ENCODE measurements at regions not wholly inside any gene's neighbourhood (a gene's known extent, or its start where the extent isn't known, plus 50 kb on each side); places are given as distances from the start of the nearest gene placed in this dataset.

- Histone ChIP-seq H3K27ac (ENCODE audit: low read length) (no peak overlapping the region), H3K4me1 (ENCODE audit: control insufficient read depth, insufficient read depth, low read length) (no peaks in the 10 kb centered on the region), H3K4me3 (ENCODE audit: low read depth in 2 of 2, low read length in 2 of 2) (no peak overlapping the region), H3K9me3 (ENCODE audit: control insufficient read depth, insufficient read depth, low read depth, low read length) (no peaks in the 10 kb centered on the region), H3K27me3 (ENCODE audit: control insufficient read depth, insufficient read depth, low read length) (no peaks in the 10 kb centered on the region), H3K36me3 (ENCODE audit: control insufficient read depth, insufficient read depth, low read length) (no peaks in the 10 kb centered on the region)
- no TSS peak for BruUV-seq (replicated peaks)
- ATAC-seq, result no peak
- ChIA-PET CTCF (no interaction called here), POLR2A (no interaction called here)
- TF ChIP-seq TCF7L2 (IDR thresholded peaks at IDR 0.05; ENCODE audit: low read depth, low read length), result no peak
- TF ChIP-seq REST (IDR thresholded peaks at IDR 0.05; ENCODE audit: insufficient read depth in 1 of 2, low read depth in 2 of 2, low read length in 1 of 2), result no peak
- TF ChIP-seq POLR2AphosphoS5 (IDR thresholded peaks at IDR 0.05; ENCODE audit: low read depth, low read length), result no peak
- TF ChIP-seq CTCF (IDR thresholded peaks at IDR 0.05), result no peak
- TF ChIP-seq SIN3A (IDR thresholded peaks at IDR 0.05; ENCODE audit: borderline replicate concordance, insufficient read depth, low read depth, low read length), result no peak
- no peak for DNase-seq (ENCODE audit: low read depth, low spot score)
- in situ Hi-C loops (cut with HindIII; ENCODE audit: low pct_unique_long_range_greater_than_20kb, low sequenced_read_pairs) (no loop called here), intact Hi-C loops (cut with micrococcal nuclease; ENCODE audit: unreplicated experiment) (no loop called here)
These were observed 112.2 kb downstream of the TRIB2 start for GRCh38 chr2:12828980-12829379.

GRCh38 chr2:12831016-12831415, 114.3 kb downstream of the TRIB2 start:
- H3K36me3 ChIP-seq (ENCODE audit: control insufficient read depth, insufficient read depth, low read length), result no peaks in the 10 kb centered on the region
- no peaks in the 10 kb centered on the region for H3K27me3 ChIP-seq (ENCODE audit: control insufficient read depth, insufficient read depth, low read length)
- ATAC-seq (no peak), DNase-seq (ENCODE audit: low read depth, low spot score) (no peak)
- no peaks in the 10 kb centered on the region for H3K4me1 ChIP-seq (ENCODE audit: control insufficient read depth, insufficient read depth, low read length)
- no peaks in the 10 kb centered on the region for H3K9me3 ChIP-seq (ENCODE audit: control insufficient read depth, insufficient read depth, low read depth, low read length)
- ChIA-PET CTCF (no interaction called here), POLR2A (no interaction called here)
- no TSS peak for BruUV-seq (replicated peaks)
- no peak overlapping the region for H3K4me3 ChIP-seq (ENCODE audit: low read depth in 2 of 2, low read length in 2 of 2)
- TF ChIP-seq CTCF (IDR thresholded peaks at IDR 0.05) (no peak), REST (IDR thresholded peaks at IDR 0.05; ENCODE audit: insufficient read depth in 1 of 2, low read depth in 2 of 2, low read length in 1 of 2) (no peak), SIN3A (IDR thresholded peaks at IDR 0.05; ENCODE audit: borderline replicate concordance, insufficient read depth, low read depth, low read length) (no peak), POLR2AphosphoS5 (IDR thresholded peaks at IDR 0.05; ENCODE audit: low read depth, low read length) (no peak), TCF7L2 (IDR thresholded peaks at IDR 0.05; ENCODE audit: low read depth, low read length) (no peak)
- intact Hi-C loops (cut with micrococcal nuclease; ENCODE audit: unreplicated experiment), result no loop called here
- in situ Hi-C loops (cut with HindIII; ENCODE audit: low pct_unique_long_range_greater_than_20kb, low sequenced_read_pairs), result no loop called here
- H3K27ac ChIP-seq (ENCODE audit: low read length), result no peak overlapping the region

All from Panc1 (cell line).